Spinal cord (tissue), 9 donors: ENCODE measurements at regions not wholly inside any gene's neighbourhood (a gene's known extent, or its start where the extent isn't known, plus 50 kb on each side); places are given as distances from the start of the nearest gene placed in this dataset.

Experiments
- DNase-seq, 6 donors: peaks; one replicate each; pipeline versions ENCODE4 v3.0.0 to v3.0.0-alpha.2; 2013 to 2015; ENCODE audit warnings: low spot score in 6 of 6, low read depth in 4 of 6
- H3K27ac ChIP-seq: one replicate; pipeline ENCODE4 v1.5.1; 2013; ENCODE audit warnings: low read depth, low read length, control low read depth
- H3K27me3 ChIP-seq: one replicate; pipeline ENCODE4 v1.6.1; 2013; ENCODE audit warnings: low read length; ENCODE audit not compliant: control insufficient read depth, insufficient read depth
- H3K36me3 ChIP-seq: one replicate; pipeline ENCODE4 v1.6.1; 2013; ENCODE audit warnings: low read length; ENCODE audit not compliant: control insufficient read depth, insufficient read depth
- H3K4me1 ChIP-seq: one replicate; pipeline ENCODE4 v1.6.1; 2013; ENCODE audit warnings: low read length; ENCODE audit not compliant: control insufficient read depth, insufficient read depth
- H3K4me3 ChIP-seq: one replicate; pipeline ENCODE4 v1.5.1; 2013; ENCODE audit warnings: low read depth, low read length, control low read depth
- H3K9me3 ChIP-seq: one replicate; pipeline ENCODE4 v1.6.1; 2013; ENCODE audit warnings: low read length; ENCODE audit not compliant: control insufficient read depth, insufficient read depth
- WGBS: methylation state at CpG from one replicate; pipeline ENCODE4 v1.1.5; 2013; ENCODE audit warnings: missing lambda C conversion rate; ENCODE audit not compliant: insufficient coverage; 5-methylcytosine and 5-hydroxymethylcytosine counted together
- donor health status: healthy.

DNA sequence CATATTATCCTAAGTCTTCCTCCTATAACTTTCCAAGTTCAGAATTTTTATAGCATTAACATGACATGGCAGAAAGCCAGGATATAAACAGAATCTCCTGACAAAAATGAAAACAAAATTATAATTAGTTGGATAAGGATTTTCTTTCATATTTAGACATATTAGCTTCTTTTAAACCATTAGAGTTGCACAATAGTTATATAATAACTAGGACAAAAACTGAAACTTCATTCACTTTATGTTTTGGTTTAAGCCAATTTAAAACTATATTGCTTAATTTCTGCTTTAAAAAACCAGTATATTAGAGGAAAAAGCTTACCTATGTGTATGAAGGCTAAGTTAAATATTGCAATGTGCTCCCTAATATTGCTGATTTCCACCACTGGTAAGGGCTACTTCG is 254.8 kb downstream of the GPD2 start:
- Histone ChIP-seq H3K9me3 (no peaks in the 10 kb centered on the region), H3K36me3 (no peaks in the 10 kb centered on the region), H3K4me1 (no peaks in the 10 kb centered on the region), H3K27ac (no peak overlapping the region), H3K4me3 (no peak overlapping the region), H3K27me3 (no peaks in the 10 kb centered on the region)
- no CpG with 5 or more reads among the region's 1 CpG for WGBS
- no peak for DNase-seq

DNA sequence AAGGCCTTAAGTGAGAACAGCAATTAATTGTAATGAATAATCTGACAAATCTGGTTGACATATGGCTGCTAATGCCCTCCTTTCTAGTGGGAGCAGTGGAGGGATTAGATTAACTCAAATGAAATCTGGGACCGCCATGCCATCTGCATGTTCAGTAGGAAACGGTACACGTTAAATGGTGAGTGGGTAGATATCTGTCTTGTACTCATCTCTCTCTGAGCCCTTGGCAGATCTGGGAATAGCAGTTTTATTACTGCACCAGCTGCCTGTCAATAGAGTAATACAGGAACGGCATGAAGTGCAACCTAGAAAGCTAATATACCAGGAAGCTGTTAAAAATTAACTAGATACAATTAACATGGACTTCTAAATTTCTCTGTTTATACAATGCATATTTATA is 258.8 kb downstream of the GPD2 start:
- peak in 2 of 6 donors; percentile 17 to 65 for DNase-seq
- Histone ChIP-seq H3K4me1 (no peaks in the 10 kb centered on the region), H3K27ac (no peak overlapping the region), H3K9me3 (no peaks in the 10 kb centered on the region), H3K36me3 (no peaks in the 10 kb centered on the region), H3K4me3 (no peak overlapping the region), H3K27me3 (no peaks in the 10 kb centered on the region)
- no CpG with 5 or more reads among the region's 4 CpGs for WGBS

DNA sequence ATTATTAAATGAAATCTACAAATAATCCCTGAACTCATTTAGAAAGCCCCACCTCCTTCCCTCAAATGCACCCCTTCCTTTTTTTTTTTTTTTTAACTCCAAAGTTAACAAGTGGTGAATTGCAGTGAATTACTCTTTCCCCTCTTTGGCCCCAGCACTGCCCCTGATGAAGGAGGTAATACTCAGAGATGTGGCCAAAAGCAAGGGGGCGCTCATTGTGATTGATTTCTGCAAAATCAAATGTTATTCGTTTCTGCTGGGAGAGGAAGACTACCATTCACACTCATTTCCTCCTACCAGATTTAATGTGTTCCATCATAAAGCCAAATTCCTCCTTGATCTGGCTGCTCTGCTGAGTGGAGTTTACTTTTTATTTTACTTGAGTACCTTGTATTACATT is 259.4 kb downstream of the GPD2 start:
- H3K4me3 ChIP-seq: no peak overlapping the region
- H3K9me3 ChIP-seq: no peaks in the 10 kb centered on the region
- no peaks in the 10 kb centered on the region for H3K4me1 ChIP-seq
- no peaks in the 10 kb centered on the region for H3K36me3 ChIP-seq
- no CpG with 5 or more reads among the region's 2 CpGs for WGBS
- DNase-seq: no peak
- H3K27ac ChIP-seq: no peak overlapping the region
- H3K27me3 ChIP-seq: no peaks in the 10 kb centered on the region

DNA sequence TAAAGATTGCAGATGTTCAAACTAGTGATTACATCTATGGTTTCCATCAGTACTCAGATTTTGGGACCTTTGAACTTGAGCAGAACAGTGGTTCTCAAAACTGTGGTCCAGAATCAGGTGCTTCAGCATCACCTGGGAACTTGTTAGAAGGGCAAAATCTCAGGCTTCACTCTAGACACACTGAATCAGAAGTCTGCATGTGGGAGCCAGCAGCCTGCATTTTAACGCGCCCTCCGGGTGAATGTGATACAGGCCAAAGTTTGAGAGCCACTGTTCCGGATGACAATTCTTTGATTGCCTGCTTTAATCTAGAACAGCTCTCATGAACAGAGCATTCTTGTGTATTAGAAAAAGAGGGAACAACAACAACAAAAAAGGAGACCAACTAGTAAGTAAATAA is 261.7 kb downstream of the GPD2 start:
- WGBS: no CpG with 5 or more reads among the region's 4 CpGs
- Histone ChIP-seq H3K4me3 (no peak overlapping the region), H3K9me3 (no peaks in the 10 kb centered on the region), H3K27ac (no peak overlapping the region), H3K36me3 (no peaks in the 10 kb centered on the region), H3K4me1 (no peaks in the 10 kb centered on the region), H3K27me3 (no peaks in the 10 kb centered on the region)
- DNase-seq: no peak

DNA sequence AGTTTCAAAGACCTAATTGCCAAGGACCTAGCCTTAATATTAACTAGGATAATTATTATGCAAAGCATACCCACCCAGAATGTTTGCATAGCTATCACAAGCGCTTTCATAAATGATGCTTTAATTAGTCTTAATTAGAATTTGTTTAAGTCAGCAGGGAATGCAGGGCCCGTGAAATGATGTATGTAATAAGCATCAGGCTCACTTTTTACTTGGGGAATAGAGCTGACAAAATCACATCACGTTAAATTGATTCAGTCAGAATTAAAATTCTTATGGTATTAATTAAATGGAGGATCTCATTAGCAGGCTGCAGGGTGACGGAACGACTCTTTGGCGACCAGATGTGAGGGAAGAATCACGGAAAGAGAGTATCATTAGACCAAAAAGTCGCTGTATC is 264.5 kb downstream of the GPD2 start:
- peak in 2 of 6 donors; percentile 23 to 81 for DNase-seq
- Histone ChIP-seq H3K27me3 (no peaks in the 10 kb centered on the region), H3K9me3 (no peaks in the 10 kb centered on the region), H3K36me3 (no peaks in the 10 kb centered on the region), H3K4me1 (no peaks in the 10 kb centered on the region), H3K4me3 (no peak overlapping the region), H3K27ac (no peak overlapping the region)
- no CpG with 5 or more reads among the region's 8 CpGs for WGBS

DNA sequence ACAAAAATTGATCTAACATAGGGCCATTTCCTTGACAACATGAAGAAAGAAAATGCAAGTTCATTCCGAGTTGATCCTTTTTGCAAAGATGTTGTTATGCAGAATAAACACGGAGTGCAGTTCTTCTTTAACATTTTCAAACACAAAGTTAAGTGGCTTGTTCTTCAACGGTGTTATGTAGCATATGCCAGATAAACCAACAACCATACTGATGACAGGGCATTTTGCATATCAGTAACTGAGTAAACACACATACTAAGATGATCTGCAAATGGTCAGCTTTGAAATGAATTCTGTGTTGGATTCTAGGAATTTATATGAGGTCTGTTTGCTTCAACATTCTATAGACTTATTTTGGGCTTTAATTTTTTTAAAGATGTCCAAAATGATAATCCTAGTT is 266.4 kb downstream of the GPD2 start:
- Histone ChIP-seq H3K4me3 (no peak overlapping the region), H3K36me3 (no peaks in the 10 kb centered on the region), H3K27me3 (no peaks in the 10 kb centered on the region), H3K27ac (no peak overlapping the region), H3K4me1 (no peaks in the 10 kb centered on the region), H3K9me3 (no peaks in the 10 kb centered on the region)
- DNase-seq: no peak
- WGBS: no CpG with 5 or more reads among the region's 3 CpGs

DNA sequence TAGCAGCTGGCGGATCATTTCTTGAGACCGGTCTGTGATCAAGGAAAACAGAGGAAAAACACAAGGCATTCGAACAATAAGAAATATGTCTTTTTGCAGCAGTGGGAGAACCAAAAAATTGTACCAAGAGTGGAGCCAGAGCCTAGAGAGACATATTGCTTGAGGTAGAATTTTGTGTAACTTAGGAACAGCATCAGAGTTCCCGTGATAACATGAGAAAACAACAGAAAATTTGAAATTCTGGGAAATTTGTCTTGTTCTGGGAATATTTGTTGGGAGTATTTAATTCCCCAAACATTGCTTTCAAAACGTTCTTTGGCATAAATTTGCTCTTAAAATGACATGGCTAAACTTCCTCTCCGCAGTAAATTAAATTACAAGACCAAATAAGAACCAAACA is 267.5 kb downstream of the GPD2 start:
- no peaks in the 10 kb centered on the region for H3K27me3 ChIP-seq
- 96% methylated on average over 3 of the region's 6 CpGs for WGBS
- H3K9me3 ChIP-seq: no peaks in the 10 kb centered on the region
- DNase-seq: no peak
- H3K36me3 ChIP-seq: no peaks in the 10 kb centered on the region
- H3K4me1 ChIP-seq: no peaks in the 10 kb centered on the region
- no peak overlapping the region for H3K27ac ChIP-seq
- H3K4me3 ChIP-seq: no peak overlapping the region

DNA sequence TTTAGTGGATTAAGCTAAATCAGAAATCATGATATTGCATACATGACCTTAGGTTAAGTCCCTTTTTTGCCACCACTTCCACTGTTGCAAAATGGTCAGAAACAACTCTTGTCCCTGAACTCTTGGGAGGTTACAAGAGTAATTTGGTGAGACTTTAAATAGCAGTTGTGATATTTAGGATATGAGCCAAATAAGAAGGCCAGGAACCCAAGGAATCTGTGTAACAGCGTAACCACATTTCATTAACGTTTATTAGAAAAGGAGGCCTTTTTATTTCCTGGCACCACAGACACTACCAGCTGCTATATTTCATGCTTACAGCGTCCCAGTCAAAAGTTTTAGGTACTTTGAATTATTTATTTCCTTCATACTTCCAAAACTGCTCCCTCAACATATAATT is 268.0 kb downstream of the GPD2 start:
- Histone ChIP-seq H3K4me3 (no peak overlapping the region), H3K36me3 (no peaks in the 10 kb centered on the region), H3K27ac (no peak overlapping the region), H3K4me1 (no peaks in the 10 kb centered on the region), H3K9me3 (no peaks in the 10 kb centered on the region), H3K27me3 (no peaks in the 10 kb centered on the region)
- WGBS: no CpG with 5 or more reads among the region's 3 CpGs
- no peak for DNase-seq

DNA sequence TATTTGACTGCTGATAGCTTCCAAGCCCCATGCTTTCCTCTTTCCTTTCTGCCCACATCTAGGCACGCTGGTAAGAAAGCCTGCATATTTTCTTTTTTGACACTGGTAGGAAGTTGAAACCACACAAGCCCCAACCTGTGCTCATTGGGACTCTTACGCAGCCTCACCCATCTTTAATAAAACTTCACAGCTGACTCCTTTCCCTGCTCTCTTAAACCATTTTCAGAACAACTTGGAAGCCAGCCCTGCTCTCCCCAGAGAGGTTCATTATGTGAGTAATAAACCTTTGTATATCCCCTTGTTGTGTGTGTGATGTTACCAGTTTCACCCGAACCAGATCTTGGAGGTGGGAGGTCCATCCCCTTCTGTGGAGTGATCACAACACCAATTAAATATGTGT is 268.4 kb downstream of the GPD2 start:
- H3K9me3 ChIP-seq: no peaks in the 10 kb centered on the region
- WGBS: 60% methylated on average over 1 of the region's 3 CpGs
- H3K27ac ChIP-seq: no peak overlapping the region
- no peaks in the 10 kb centered on the region for H3K27me3 ChIP-seq
- no peak for DNase-seq
- H3K4me1 ChIP-seq: no peaks in the 10 kb centered on the region
- no peaks in the 10 kb centered on the region for H3K36me3 ChIP-seq
- H3K4me3 ChIP-seq: no peak overlapping the region

DNA sequence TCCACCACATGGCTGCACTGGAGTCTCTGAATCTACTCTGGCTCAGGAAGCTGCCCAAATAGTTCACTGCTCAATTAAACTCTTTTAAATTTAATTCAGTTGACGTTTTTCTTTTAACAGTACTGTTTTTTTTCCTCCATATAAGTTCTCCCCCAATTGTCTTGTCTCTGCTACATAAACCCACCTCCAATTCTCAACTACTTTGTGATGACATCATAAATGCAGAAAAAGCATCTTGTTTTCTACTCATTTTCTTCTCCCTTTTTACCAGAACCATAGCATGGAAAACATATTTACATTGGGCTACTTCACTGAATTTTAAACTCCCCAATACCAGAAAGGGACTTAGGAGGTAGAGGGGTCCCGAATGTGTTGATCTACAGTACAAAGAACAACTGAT is 270.4 kb downstream of the GPD2 start:
- Histone ChIP-seq H3K27me3 (no peaks in the 10 kb centered on the region), H3K36me3 (no peaks in the 10 kb centered on the region), H3K4me1 (no peaks in the 10 kb centered on the region), H3K4me3 (no peak overlapping the region), H3K27ac (no peak overlapping the region), H3K9me3 (no peaks in the 10 kb centered on the region)
- 100% methylated on average over 1 of the region's 2 CpGs for WGBS
- no peak for DNase-seq
